ENCODE measurements at regions not wholly inside any gene's neighbourhood (a gene's known extent, or its start where the extent isn't known, plus 50 kb on each side); places are given as distances from the start of the nearest gene placed in this dataset.

DNA sequence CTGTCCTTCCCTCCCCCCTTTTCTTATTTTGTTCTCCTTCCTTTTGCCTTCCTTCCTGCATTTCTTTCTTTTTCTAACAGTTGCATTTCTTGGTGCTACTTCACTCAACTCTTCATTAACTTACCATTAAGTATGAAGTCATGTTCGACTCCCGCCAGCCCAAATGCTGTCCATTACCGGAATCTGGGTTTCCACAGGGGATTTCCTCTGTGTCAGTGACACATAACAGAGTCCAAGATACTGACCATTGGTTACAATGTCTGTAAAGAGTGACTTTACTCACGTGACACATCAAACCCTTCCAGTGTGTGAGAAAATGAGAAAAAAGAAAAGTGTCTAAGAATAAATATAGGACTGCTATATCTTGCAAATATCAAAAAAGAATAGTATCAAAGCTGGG is 500.0 kb upstream of the FRG1 start:
- TF ChIP-seq, protein P1, sequence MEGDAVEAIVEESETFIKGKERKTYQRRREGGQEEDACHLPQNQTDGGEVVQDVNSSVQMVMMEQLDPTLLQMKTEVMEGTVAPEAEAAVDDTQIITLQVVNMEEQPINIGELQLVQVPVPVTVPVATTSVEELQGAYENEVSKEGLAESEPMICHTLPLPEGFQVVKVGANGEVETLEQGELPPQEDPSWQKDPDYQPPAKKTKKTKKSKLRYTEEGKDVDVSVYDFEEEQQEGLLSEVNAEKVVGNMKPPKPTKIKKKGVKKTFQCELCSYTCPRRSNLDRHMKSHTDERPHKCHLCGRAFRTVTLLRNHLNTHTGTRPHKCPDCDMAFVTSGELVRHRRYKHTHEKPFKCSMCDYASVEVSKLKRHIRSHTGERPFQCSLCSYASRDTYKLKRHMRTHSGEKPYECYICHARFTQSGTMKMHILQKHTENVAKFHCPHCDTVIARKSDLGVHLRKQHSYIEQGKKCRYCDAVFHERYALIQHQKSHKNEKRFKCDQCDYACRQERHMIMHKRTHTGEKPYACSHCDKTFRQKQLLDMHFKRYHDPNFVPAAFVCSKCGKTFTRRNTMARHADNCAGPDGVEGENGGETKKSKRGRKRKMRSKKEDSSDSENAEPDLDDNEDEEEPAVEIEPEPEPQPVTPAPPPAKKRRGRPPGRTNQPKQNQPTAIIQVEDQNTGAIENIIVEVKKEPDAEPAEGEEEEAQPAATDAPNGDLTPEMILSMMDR (conservative IDR thresholded peaks at IDR 0.05; ENCODE audit: low read depth, low read length): no peak
- TF ChIP-seq EZH2phosphoT487 (IDR thresholded peaks at IDR 0.05; ENCODE audit: borderline replicate concordance, low read length) (no peak), EZH2 (IDR thresholded peaks at IDR 0.05; ENCODE audit: low read length, unreplicated experiment) (no peak)

All from PC-3 (cell line).